Cerebellar cortex (tissue), 1 donor: ENCODE measurements at regions not wholly inside any gene's neighbourhood (a gene's known extent, or its start where the extent isn't known, plus 50 kb on each side); places are given as distances from the start of the nearest gene placed in this dataset.

Source experiments
- DNase-seq: peaks from one replicate; pipeline ENCODE4 v3.0.0-alpha.2; 2015; ENCODE audit warnings: low spot score

DNA sequence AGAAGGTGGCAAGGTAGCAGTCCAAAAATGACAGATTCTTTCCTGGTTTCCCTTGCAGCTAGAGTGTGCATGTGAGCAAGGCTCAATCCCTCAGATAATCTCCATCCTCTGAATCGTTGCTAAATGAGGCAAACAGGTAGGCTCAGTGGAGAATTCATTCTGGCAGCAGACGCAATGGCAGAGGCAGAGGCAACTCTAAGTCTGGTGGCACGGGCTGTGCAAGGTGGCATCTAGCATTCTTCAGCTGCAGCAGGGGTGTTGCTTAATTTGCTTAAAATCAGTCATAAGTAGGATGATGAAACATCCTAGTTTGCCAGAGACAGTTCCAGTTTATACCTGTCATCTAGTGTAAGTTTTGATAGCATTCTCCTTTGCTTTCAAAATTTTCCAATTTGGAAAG, 391.1 kb upstream of the MEX3C start:
- no peak for DNase-seq

GRCh38 chr18:51593931-51594330, 396.4 kb upstream of the MEX3C start:
- DNase-seq, result no peak

DNA sequence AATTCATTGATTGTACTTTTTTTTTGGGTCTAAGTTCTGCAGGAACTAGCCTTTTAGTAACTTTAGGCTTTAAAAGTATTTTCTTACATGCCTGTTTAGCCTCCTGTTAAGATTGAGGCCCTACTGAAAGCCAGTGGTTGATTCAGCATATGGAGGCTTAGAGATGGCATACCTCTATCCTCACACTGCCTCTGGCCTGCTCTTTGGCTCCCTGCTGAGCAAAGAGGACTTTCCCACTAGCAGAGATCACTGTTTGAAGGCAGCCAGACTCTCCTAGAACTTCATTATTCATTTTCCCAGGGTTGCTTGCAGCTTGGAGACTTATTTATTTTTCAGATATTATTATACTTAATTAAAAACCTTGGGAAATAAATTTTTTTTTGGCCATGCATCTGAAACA, 405.6 kb upstream of the MEX3C start:
- no peak for DNase-seq

- no peak for DNase-seq
These were observed 406.1 kb upstream of the MEX3C start for GRCh38 chr18:51603551-51603950.

GRCh38 chr18:51610481-51610880, 413.0 kb upstream of the MEX3C start:
- no peak for DNase-seq

DNA sequence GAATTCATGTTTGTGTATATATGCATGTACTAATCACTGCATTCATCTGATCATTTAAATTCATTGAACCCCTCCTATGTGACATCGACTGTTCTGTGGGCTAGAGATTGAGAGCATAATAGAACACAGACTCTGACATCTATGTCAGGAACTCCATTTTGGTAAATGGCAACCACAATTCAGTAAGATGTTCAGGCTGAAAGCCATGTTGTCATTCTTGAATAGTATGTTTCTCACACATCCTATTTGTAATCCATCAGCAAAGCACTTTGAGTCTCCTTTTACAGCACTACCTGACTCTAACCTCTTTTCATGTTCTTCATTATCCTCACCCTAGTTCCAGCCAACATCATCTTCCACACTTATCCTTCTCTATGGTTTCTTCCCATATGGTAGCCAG, 413.8 kb upstream of the MEX3C start:
- no peak for DNase-seq

DNA sequence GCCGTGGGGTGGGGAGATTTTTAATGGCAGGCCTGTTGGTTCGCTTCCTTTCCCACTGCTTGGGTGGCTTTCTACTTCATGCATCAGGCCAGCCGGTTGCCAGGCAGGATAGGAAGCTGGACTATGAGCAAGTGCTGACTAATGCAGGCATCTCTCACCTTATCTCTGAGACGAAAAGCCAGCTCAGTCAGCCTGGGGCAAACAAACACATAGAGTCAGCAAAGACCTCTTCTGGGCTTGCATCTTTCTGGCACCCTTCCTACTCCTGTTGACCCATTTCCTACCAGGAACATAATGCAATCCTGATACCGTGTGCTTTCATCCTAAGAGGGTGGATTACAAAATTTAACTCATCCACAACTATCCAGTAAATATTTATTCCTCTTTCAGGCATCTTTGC, 416.6 kb upstream of the MEX3C start:
- DNase-seq, result no peak

GRCh38 chr18:51614967-51615571, 417.6 kb upstream of the MEX3C start:
- DNase-seq, result no peak

DNA sequence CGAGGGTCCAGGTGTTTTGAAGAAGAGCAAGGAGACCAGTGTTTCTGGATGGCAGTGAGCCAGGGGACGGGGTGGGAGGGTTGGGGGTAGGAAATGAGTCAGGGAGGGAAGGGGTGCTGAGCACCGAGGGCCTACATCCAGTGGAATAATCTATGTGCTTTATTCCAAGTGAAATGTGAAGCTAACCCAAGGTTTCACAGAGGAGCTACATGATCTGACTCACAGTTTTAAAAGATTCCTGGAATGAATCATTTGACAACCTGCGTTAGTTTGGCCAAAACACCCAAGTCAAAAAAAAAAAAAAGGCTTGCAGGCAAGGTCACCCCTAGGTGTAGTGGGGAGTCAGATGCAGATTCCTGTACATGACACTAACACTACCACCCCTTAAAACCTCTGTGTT, 419.7 kb upstream of the MEX3C start:
- no peak for DNase-seq

- no peak for DNase-seq
These were observed 420.2 kb upstream of the MEX3C start for GRCh38 chr18:51617572-51618260.

DNA sequence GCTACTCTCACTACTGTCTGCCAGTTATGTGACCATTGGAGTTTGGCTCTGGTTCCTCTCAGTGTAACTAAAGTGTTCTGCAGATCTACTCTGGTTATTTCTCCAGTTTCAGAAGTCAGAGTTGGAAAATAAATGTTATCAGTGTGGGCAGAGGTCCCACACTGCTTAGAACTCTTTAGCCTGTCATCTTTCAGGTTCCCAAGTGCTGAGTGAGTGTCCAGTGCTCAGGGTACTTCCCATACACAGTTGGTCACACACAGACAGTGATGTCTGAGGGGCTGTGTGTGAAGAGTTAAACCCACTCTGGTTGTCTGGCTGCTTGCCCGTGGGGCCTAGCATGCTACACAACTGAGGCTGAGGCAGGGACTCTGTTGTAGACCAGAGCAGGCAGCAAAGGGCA, 421.8 kb upstream of the MEX3C start:
- DNase-seq, result no peak

- DNase-seq, result peak; percentile 86
These were observed 423.8 kb upstream of the MEX3C start for GRCh38 chr18:51621113-51621863.

DNA sequence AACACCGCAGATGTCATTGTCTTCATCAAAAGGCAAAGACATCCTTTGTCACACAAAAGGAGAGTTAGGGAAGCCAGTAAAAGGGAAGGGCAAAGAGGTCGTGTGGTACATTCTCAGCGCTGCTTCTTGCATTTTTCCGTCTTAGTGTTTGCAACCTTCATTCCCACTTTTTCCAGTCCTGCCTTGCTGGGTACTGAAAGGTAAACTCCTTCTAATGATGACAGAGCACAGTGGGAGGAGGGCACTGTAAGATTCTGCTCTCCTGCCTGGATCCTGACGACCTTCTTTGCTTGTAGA, 424.3 kb upstream of the MEX3C start:
- DNase-seq, result no peak

DNA sequence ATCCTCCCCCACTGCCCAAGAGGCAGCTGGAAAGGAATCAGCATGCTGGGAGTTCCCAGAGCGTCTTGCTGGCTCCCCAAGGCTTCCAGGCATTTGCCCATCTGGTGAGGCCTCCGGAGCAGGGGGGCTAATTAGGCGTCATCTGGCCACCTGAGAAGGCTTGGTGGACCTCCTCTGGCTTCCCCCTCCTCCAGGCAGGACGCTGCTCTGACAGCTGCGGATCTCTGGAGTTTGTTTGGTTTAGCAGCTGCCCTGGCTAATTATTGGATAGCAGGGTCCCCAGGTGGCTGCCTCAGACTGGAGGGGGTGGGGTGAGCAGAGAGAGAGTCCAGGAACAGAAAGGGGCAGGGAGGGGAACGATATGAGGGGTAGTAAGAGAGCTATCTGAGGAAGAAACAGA, 425.2 kb upstream of the MEX3C start:
- DNase-seq, result no peak

DNA sequence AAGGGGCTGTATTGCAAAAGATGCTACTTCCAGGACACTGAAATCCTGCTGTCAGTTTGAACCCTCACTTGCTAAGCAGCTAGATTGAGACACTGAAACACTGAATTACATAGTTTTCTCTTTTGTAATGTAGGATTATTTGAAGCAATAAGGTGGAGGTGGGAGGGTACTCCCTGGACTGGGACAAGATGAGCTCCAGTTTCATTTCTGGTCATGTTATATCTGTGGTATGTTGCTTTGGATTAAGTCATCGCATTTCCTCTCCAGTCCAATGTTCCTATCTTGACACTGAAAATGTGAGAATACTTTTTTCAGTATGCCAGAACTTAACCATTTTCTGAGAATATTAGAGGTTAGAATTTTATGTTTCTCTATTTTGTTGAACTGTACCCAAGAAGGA, 426.2 kb upstream of the MEX3C start:
- no peak for DNase-seq

GRCh38 chr18:51630706-51631105, 433.2 kb upstream of the MEX3C start:
- DNase-seq, result no peak

GRCh38 chr18:51637881-51638280, 440.4 kb upstream of the MEX3C start:
- DNase-seq, result no peak

DNA sequence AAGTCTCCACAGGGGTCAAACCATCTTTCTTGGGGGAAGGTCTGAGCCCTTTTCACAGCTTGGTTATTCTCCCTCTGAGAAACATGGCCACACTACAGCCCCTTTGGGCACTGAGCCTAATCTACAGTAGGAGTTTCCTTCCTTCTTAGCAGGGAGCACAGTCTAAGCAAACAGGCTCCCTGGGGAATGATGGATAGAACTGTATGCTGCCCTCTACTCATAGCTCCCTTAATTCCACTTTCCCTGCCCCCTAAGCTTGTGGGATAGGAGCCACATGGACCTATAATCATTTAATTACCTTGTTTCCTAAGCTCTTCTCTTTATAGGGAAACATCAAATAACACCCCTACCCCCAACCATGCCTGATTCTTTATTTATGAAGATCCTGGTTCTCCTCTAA, 442.1 kb upstream of the MEX3C start:
- DNase-seq, result no peak

- no peak for DNase-seq
These were observed 446.0 kb upstream of the MEX3C start for GRCh38 chr18:51643483-51643882.

DNA sequence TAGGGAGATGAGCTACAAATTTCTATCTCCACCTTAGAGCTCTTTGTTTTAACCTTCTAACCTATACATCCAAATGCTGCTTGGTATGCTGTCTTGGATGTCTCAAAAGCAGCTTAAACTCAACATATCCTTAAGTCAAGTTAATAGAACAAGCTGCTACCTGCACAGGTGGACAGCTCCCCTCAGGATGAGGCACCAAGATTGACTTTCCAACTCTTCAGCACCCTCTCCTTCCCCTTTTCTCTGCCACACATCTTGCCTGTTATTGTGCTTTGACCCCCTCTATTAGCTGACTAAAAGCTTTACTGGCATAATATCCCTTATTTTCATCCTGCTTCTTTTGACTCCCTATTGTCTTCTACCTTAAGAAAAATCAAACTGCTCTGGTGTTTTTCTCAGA, 448.1 kb upstream of the MEX3C start:
- no peak for DNase-seq

DNA sequence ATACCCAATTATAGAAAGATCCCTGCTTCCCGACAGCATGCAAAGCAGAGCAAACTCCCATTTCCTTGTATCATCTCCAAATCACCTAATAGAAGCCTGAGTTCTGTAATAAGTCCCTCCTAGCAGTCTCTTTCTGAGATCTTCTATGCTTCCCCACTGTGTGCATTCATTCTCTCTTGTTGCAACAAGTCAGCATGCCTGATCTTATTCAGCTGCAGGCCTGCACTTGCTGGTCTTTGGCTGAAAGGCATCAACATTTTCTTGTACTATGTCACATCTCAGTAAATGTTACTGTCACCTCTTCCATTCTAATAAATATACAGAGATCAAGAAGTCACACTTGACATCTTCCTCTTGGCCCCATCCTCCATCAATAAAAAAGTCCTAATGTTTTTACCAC, 449.9 kb upstream of the MEX3C start:
- DNase-seq, result no peak

DNA sequence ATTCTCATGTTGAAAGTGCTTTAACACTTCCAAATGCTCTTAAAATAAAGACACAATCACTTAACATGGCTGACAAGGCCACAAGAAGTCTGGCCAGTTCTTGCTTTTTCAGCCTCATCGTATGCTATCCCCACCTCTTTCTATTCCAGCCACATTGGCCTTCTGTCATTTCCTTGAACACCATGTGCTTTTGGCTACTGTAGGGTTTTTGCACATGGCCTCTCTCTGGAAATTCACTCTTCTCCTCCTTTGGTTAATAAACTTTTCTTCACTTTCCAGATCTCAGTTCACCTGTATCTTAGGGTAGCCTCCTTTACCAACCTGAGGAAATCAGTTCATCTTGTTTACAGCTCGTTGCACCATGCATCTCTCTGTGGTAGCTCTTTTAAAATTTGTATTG, 450.5 kb upstream of the MEX3C start:
- DNase-seq, result no peak

DNA sequence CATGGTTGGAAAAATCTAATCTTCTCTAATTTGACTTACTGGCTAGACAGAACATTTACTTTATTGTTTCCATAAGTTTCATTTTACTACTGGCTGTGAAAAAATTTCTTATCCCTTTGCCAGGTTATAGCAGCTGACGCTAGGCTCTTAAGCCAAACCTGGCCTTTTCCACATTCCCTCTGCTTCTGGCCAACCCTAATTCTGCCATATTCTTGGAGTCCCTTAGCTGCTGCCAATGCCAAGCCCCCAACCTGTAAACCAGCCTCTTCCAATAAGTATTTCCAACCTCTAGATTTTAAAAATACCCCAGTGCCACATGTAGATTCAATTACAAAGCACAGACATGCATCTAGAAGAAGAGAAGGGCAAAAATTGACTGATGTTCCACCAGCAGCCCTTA, 452.3 kb upstream of the MEX3C start:
- peak; percentile 47 for DNase-seq

- peak; percentile 99 for DNase-seq
These were observed 454.3 kb upstream of the MEX3C start for GRCh38 chr18:51651761-51652160.
